ENCODE measurements at regions not wholly inside any gene's neighbourhood (a gene's known extent, or its start where the extent isn't known, plus 50 kb on each side); places are given as distances from the start of the nearest gene placed in this dataset.
"Not testable (repeated sequence)": the region's sequence is repeated elsewhere in the genome, so short reads cannot be mapped to it uniquely, and the experiment has no call there.

- peak in 3 of 7 experiments; percentile 29 to 37 (median 35) for TF ChIP-seq CTCF (IDR thresholded peaks at IDR 0.05)
- not testable (repeated sequence) for TF ChIP-seq POLR2A (IDR thresholded peaks at IDR 0.05)
These were observed 5397.7 kb upstream of the TPTE start for GRCh38 chr21:5123655-5124054.
